ACHN (cell line): ENCODE measurements at regions not wholly inside any gene's neighbourhood (a gene's known extent, or its start where the extent isn't known, plus 50 kb on each side); places are given as distances from the start of the nearest gene placed in this dataset.
A peak's percentile ranks its signal among the peaks of the same experiment; 100 is the strongest.
"Not testable (repeated sequence)": the region's sequence is repeated elsewhere in the genome, so short reads cannot be mapped to it uniquely, and the experiment has no call there.

Experiments used
- DNase-seq: peaks from one replicate; pipeline ENCODE4 v3.0.0-alpha.2; 2015
- in situ Hi-C: cut with HindIII; loops from 2 replicates; pipeline ENCODE4 v1.10.0; 2017; ENCODE audit warnings: low sequenced_read_pairs, low pct_ligation_motif_present, low pct_unique_long_range_greater_than_20kb

DNA sequence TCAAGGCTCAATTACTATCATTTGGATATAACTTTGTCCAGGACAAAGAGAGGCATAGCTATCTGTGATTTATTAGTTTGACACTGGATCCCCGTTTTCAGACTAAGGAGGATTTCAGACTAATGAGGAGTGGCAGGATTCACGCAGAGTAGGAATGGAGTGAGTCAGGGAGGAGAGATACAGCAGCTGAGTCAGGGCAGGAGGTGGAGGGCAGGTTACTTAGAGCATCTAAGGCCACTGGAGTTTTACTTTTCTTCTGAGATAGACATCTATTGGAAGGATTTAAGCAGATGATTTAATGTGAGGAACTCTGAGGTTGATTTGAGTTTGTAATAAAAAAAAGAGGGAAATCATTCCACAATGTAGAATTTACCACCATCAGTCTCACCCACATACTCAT lies 110.6 kb downstream of the RPIA start:
- DNase-seq, in situ Hi-C loops: not testable (repeated sequence)

DNA sequence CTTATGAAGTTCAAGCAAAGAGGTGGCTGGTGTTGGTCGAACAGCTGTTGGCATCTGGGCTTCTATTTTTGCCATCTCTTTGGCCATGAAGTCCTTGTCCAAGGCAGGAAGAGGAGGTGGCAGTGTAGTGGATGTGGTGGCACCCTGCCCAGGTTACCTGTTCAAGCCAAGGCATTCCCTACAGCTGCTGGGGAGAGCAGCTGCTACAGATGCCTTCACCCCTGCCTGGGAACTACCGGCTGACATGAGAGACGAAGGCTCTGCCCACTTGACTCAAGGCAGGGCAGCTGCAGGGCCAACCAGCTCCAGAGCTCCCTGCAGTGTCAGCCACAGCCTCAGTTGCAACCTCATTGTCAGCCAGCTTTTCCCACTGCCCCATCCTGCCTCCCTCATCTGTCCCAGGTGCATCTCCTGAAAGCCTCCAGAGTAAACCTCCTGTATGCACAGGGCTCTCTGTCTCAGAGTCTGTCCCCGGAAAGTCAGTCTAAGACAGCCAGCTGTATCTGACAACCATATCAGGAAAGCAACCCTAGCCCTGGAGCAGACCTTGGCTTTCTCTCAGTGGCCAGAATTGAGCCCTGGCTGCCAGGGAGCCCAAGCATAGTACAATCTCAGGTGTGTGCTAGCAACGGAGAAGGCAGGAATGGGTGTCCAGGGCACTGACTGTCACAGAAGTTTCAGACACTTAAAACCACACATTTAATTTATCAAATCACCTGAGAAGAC lies 115.9 kb downstream of the RPIA start:
- in situ Hi-C loops, result no loop called here
- DNase-seq, result no peak

DNA sequence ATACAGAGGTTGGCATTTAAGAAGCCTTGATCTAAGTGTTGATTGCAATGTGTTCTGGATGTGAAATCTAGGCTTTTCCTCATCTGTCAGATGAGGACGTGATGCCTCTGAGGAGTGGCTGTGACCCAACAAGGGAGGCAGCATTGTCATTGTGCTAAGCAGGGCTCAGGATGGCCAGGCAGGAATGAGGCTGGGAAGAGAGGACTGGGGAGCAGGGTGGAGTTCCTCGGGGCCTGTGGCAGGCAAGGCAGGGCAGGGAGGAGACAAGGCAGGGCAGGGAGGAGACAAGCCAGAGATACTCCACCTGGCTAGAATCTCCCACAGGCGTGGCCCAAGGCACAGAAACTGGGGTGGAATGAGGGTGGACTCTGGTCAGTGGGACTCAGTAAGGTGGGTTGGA lies 116.6 kb downstream of the RPIA start:
- in situ Hi-C loops, result no loop called here
- DNase-seq, result no peak

DNA sequence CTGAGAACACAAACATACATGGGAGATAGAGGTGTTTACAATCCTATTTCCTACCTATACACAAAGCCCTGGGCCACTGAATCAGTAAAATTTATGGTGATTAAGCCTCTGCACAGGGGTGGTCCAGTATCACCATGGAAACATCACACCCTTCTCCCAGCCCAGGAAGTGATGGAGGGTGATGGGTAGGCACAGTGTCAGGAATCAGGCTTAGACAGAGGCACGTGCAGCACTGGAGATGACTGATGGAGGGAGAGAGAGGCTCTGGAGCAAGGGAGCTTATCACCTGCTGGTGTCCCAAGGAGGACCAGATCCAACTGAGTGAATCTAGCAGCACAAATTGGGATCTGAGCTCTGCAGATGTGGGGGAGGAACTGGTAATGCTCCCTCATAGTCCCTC lies 117.2 kb downstream of the RPIA start:
- DNase-seq, result no peak
- in situ Hi-C loops, result no loop called here

DNA sequence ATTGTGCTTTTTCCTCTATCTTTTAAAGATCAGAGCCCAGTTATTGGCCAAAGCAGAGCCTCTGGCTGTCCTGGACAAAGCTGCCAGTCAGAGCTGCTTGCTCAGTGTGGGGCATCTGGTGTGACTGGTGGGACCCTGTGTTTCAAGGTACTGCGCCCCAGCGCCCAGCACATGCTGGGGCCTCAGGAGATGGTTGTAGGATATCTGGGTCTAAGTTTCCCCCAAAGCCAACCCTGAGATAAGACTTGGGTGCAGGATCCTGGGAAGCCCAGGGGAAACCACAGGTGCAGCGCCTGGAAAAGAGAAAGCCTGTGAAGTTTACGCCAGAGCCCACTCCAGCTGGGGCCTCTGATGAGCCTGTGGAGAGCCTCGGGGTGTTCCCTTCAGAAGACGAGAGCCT lies 117.7 kb downstream of the RPIA start:
- in situ Hi-C loops, result no loop called here
- DNase-seq, result no peak

DNA sequence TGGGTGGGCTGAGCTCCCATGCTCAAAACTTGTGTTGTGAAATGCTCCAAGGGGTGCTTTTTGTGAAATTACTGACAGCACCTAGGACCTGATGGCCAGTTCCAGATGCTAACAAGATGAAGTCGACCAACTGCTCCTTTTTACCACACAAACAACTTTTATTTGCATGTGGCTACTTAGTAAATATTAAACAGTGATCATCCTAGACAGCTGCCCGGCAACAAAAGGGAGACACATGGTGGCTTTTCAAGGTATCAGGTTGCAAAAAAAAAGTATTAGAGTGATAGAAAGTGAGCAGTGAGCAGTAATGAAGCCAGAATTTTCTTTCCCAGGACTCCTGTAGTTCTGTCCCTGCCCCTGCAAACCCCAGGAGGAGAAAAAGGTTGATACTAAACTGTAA lies 118.5 kb downstream of the RPIA start:
- in situ Hi-C loops, result no loop called here
- no peak for DNase-seq

DNA sequence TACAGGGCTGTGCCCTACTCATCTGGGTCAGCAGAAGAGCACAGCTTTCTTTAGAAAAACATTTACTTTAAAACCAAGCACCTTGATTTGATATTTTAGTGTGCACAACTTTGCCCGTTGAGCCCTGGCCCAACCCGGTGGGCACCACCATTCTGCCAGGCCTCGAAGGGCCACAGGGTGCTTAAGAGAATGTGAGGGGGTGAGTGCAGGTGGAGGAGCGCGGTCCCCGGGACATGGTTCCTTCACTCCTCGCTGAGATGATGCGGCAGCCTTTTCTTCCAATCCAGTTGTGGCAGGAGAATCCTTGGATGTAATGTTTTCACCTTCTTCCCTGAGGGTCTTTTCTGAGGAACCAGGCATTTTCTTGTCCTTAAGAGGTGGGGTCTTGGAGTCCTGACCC lies 119.0 kb downstream of the RPIA start:
- DNase-seq, result no peak
- in situ Hi-C loops, result no loop called here

DNA sequence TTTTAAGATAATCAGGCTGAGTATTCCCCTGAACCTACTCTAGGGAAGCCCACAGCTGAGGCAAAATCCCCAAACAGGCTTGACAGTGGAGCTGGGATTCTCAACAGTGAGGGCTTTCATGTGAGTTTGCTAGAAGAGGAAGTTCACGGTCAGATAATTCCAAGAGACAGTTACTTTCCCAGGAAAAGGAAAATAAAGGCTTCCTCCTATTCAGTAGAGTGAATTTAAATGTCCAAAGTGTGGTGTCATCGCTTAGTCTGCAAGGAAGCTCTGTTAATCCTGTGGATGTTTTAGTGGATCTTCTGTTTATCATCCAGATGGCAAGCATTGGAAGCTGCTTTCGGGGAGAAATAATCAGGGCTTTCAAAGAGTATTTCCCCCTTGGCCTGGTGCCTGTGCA lies 119.8 kb downstream of the RPIA start:
- in situ Hi-C loops, result no loop called here

DNA sequence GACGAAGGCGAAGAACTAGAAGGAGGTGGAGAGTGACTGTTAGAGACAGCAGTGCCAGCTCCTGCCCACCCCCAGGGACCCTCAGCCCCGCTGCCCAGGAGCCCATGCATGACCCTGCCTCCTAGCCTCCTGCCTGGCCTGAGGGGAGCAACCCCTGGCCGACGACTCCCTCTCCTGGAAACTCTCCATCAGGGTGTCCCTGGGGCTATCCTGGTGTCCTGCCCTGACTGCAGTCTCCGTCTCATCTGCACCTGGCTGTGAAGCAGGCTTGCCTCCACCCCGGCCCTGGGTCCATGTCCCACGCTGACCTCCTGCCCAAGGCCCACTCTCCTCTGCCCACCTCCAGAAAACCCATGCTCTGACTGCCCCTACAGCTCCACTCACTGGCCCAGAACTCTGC lies 120.2 kb downstream of the RPIA start:
- in situ Hi-C loops, result no loop called here

More for the DNA sequence above, 119.8 kb downstream of the RPIA start:
- DNase-seq, result no peak

DNA sequence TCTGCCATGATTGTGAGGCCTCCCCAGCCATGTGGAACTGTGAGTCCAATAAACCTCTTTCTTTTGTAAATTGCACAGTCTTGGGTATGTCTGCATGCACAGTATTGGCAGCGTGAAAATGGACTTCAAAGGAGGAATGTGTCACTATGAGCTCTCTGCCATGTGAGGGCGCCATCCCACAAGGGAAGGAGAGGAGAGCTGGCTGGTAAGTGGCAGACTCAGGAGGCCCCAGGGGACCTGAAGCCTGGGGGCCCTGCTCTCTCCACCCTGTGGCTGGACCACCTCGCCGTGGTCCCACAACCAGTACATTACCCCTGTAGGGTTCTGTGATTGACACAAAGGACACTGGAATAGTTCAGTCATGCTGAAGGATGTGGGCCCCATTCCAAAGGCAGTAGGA lies 122.1 kb downstream of the RPIA start:
- peak; percentile 17 for DNase-seq
- in situ Hi-C loops, result no loop called here

More for the DNA sequence above, 120.2 kb downstream of the RPIA start:
- no peak for DNase-seq

DNA sequence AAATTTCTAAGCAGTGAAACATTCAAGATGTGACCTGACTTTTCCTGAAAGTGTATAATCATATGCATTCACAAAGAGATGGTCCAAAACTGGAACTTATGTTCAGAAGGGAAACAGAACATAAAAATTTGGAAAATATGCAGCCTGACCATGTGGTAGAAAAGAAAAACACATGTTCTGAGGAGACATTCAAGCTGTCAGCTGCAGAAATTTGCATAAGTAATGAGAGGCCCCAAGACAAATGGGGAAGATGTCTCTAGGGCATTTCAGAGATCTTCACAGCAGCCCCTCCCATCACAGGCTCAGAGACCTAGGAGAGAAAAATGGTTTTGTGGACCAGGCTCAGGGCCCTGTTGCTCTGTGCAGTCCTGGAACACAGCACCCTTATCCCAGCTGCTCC lies 123.8 kb downstream of the RPIA start:
- in situ Hi-C loops, result no loop called here

DNA sequence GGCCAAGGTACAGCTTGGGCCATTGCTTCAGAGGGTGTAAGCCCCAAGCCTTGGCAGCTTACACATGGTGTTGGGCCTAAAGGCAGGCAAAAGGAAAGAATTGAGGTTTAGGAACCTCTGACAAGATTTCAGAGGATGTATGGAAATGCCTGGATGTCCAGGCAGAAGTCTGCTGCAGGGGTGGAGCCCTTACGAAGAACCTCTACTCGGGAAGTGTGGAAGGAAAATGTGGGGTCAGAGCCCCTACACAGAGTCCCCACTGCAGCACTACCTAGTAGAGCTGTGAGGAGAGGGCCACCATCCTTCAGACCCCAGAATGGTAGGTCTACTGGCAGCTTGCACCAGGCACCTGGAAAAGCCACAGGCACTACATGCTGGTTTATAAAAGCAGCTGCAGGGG lies 124.2 kb downstream of the RPIA start:
- no peak for DNase-seq
- in situ Hi-C loops, result no loop called here

More for the DNA sequence above, 123.8 kb downstream of the RPIA start:
- no peak for DNase-seq

DNA sequence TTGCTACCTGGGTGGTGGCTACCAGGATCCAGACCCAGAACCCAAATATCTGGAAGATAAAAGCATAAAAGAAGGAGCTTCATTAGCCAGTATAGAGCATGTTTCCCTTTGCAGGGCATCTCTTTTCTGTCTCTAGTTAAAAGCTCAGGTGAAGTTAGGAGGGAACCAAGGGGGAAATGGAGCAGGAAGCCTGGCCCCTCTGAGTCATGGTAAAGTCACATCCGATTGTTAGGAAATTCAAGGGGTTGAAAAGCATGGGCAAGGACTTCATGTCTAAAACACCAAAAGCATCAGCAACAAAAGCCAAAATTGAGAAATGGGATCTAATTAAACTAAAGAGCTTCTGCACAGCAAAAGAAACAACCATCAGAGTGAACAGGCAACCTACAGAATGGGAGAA lies 126.9 kb downstream of the RPIA start:
- no peak for DNase-seq
- in situ Hi-C loops, result no loop called here

DNA sequence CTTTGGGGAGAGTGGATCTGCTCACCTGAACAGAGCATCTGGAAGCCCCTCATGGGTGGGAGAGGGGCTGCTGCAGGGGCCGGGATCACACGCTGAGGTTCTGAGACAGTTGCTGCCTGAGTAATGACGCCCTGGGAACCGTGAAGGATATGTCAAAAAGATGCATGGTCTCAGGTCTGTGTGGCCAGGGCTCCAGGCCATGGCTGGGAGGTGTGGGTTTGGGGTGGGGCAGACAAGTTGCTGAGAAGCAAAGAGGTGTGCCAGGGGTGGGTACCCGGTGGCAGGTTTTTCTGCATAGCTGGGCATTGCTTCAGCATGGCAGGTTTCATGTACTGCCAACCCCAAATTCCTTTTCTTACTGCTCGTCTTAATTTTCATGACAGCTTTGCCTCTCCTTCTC lies 133.5 kb downstream of the RPIA start:
- in situ Hi-C loops, result no loop called here
- DNase-seq, result no peak

DNA sequence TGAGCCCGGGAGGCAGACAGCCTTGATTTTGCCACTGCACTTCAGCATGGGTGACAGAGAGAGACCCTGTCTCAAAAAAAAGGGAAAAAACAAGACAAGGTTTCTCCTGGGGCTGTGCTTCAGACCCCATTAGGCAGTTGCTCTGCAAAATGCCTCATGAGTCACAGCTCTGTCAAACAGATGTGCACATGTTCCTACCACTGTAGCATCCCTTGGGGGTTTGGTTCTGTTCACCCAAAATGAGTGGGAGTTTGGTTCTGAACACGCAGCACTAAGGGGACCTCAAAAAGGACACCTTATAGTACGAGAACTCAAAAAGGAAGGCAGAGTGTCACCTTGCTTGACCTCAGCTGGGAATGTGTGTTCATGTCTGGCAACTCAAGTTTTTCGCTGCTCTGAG lies 134.9 kb downstream of the RPIA start:
- in situ Hi-C loops, result no loop called here
- no peak for DNase-seq

DNA sequence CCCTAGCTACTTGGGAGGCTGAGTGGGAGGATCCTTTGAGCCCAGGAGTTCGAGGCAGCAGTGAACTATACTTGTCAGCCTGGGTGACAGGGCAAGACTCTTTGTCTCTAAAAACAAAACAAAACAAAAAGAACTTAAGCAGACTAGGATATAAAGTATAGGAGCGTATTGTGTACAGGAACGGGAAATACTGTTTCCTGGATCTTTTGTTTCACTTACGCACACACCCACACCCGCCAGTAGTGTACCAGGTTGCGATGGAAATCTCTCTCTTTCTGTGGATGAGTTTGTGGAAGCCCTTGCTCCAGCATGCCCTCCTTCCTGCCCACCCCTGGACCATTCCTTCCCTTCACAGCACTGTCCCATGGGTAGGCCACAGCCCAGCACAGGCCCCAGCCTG lies 136.3 kb downstream of the RPIA start:
- no peak for DNase-seq
- in situ Hi-C loops, result no loop called here

DNA sequence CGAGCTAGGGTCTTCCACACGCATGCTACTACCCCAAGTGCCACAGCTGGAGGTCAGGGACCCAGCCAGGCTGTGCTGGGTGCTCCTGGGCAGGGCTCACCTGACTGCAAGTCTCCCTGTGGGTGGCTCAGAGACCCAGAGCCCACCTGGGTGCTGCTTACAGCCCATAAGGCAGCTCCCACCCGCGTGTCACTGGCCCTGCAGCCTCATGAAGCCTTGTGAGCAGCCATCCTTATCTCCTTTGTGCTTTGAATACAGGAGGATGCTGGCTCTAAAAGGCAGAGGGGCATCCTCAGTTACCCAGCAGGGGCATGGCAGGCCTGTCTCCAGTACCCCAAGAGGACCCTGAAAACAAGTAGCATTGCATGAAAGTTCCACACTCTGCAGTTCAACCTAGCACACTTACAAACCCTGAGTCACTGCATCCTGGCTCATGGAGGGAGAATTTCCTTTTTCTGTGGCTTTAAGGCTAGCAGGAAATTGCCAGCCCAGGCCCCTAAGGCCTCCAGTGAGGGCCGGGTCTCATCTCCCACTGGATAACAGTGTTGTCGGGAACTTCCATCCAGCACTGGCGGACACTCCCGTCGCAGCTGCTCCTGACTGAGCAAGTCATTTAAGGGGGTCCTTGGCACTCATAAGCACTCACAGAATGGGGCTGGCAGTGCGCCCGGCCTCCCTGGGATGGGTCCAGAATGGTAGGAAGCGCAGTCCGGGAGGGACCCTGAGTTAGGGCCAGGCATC lies 137.1 kb downstream of the RPIA start:
- no peak for DNase-seq
- in situ Hi-C loops, result no loop called here

DNA sequence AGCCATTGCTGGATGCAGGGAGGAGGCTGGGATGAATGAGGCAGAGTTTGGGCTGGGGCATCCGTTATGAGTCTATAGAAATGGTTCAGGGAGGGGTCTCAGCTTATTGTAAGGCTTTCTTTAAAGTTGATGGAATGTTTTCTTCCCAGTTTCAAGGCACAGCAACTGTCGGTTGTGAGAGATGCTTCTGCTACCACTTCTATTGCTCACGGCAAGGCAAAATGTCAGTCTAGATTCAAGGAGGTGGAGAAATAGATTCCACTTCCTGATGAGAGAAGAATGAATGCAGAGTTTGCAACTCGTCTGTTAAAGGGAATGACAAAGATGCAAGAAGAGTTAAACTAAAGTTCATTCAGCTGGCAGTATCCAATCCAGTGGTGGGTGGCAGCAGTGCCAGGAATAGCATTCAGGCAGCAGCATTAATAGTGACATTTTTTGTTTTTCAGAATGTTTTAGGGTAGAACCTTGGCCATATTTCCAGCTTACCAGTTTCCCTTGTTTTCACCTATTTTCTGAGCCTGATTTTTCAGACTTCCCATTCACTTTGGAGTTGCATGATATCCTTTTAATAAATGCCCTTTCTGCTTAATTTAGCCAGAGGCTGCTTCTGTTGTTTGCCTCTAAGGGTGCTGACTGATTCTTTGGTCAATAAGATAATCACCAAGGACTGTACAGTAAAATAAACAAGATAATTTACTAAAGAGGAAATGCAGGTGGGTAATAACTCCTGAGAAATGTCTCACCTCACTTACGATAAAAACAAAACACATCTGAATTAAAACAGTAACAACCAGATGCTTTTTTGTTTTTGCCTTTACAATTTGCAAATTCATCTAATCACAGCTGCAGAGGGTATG lies 138.4 kb downstream of the RPIA start:
- in situ Hi-C loops, result no loop called here
- DNase-seq, result no peak

DNA sequence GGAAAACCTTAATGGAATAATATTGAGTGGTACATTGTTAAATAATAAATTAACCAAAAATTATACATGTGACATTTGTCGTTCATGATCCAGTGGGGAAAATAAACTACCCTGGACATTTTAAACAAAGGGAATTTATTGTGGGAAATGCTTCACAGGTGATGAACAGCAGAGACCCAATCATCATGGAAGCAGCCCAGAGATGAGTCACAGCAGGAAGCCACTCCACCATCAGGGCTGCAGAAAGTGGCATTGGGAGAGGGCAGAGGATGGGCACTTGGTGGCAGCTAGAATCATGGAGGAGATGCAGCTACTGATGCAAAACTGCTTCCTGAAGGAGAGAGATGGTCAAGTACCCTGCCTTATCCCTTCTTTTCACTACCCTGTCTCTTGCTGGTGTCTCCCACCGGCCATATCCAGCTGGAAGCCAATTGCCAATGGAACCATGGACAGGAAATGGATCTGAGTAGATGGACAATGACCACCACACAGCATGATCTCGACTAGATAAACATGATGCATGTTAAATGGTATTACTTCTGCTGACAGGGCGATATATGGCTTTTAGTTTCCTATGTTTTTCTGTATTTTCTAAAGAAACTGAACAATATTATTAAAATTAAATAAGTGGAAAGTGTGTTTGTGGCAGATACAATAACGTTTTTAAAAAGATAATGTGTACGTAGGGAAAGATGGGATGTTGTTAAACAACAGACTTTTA lies 139.8 kb downstream of the RPIA start:
- DNase-seq, result no peak
- in situ Hi-C loops, result no loop called here
